Naive thymus-derived CD8-positive, alpha-beta T cell (primary cell): ENCODE measurements at regions not wholly inside any gene's neighbourhood (a gene's known extent, or its start where the extent isn't known, plus 50 kb on each side); places are given as distances from the start of the nearest gene placed in this dataset.
"Not testable (repeated sequence)": the region's sequence is repeated elsewhere in the genome, so short reads cannot be mapped to it uniquely, and the experiment has no call there.

Experiments used
- ATAC-seq, 2 donors: fragments of 150-1000 bp; cut with Tn5 transposase in 1 of 2; sonication (Bioruptor Pico), chemical (Tn5 transposase) in 1 of 2; 1 replicate in 1 of 2; 2 replicates in 1 of 2; pipeline ENCODE4 v1.10.0; 2021; ENCODE audit warnings: mild to moderate bottlenecking in 2 of 2, moderate library complexity in 2 of 2
- POLR2A ChIA-PET: fragments of 350-600 bp; sonication (Branson Sonifier 250); formaldehyde crosslinking; loops from one replicate; lab custom pipeline; 2021; ENCODE audit warnings: antibody characterized with exemption; lab: Charles Lee
- DNase-seq, 10 donors: peaks; one replicate each; pipeline versions ENCODE4 v3.0.0 to v3.0.0-alpha.2; 2020 to 2022
- H3K27ac Mint-ChIP-seq, 10 donors: one replicate each; pipeline ENCODE4 v1.8.0; 2020 to 2022; ENCODE audit warnings: mild to moderate bottlenecking in 10 of 10, mixed read lengths in 10 of 10, moderate library complexity in 4 of 10, inconsistent platforms in 1 of 10
- H3K27me3 Mint-ChIP-seq, 5 donors: one replicate each; pipeline ENCODE4 v1.8.0; 2021 to 2022; ENCODE audit warnings: mixed read lengths in 5 of 5
- H3K36me3 Mint-ChIP-seq, 3 donors: one replicate each; pipeline ENCODE4 v1.8.0; 2020 to 2022; ENCODE audit warnings: mixed read lengths in 3 of 3, mild to moderate bottlenecking in 2 of 3, inconsistent platforms in 1 of 3
- H3K4me1 Mint-ChIP-seq, 4 donors: one replicate each; pipeline ENCODE4 v1.8.0; 2021 to 2022; ENCODE audit warnings: mixed read lengths in 4 of 4
- H3K4me3 Mint-ChIP-seq, 10 donors: one replicate each; pipeline ENCODE4 v1.8.0; 2020 to 2022; ENCODE audit warnings: mild to moderate bottlenecking in 10 of 10, mixed read lengths in 10 of 10, moderate library complexity in 6 of 10, inconsistent platforms in 1 of 10
- H3K9me3 Mint-ChIP-seq, 9 donors: one replicate each; pipeline ENCODE4 v1.8.0; 2020 to 2022; ENCODE audit warnings: mixed read lengths in 9 of 9, mild to moderate bottlenecking in 3 of 9, inconsistent platforms in 1 of 9, moderate library complexity in 1 of 9

DNA sequence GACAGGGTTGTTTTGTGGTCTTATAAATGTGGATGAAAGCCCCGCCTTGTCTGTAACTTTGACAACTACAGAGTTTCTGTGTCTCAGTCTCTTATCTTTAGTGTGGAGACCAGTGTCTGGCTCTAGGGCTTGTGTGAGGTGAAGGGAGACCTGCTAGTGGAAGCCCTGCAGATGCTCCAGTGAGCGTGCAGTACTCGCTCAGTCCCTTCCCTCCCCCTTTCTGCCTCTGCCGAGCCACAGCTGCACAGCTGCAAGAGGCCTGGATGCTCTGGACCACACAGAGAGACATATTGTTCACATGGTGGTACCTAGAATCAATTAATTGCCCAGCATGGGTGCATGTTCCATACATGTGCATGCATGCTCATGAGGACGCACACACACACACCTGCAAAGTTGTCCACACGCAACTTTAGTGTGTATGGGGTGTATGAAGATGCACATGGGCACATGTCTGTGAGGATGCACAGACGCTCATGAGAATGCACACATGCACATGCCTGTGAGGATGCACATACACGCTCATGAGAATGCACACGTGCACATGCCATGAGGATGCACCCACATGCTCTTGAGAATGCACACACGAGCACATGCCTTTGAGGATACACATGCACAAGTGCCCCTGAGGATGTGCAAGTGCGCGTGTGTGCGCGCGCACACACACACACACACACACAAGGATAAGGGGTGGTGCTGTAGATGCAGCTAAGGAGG is 282.1 kb upstream of the HS6ST1 start:
- Mint-ChIP-seq H3K27me3 (no peaks in the 10 kb centered on the region), H3K27ac (no peak overlapping the region), H3K9me3 (no peaks in the 10 kb centered on the region), H3K36me3 (no peaks in the 10 kb centered on the region), H3K4me1 (no peaks in the 10 kb centered on the region), H3K4me3 (no peak overlapping the region)
- POLR2A ChIA-PET = no interaction called here
- no peak for DNase-seq
- ATAC-seq = no peak

DNA sequence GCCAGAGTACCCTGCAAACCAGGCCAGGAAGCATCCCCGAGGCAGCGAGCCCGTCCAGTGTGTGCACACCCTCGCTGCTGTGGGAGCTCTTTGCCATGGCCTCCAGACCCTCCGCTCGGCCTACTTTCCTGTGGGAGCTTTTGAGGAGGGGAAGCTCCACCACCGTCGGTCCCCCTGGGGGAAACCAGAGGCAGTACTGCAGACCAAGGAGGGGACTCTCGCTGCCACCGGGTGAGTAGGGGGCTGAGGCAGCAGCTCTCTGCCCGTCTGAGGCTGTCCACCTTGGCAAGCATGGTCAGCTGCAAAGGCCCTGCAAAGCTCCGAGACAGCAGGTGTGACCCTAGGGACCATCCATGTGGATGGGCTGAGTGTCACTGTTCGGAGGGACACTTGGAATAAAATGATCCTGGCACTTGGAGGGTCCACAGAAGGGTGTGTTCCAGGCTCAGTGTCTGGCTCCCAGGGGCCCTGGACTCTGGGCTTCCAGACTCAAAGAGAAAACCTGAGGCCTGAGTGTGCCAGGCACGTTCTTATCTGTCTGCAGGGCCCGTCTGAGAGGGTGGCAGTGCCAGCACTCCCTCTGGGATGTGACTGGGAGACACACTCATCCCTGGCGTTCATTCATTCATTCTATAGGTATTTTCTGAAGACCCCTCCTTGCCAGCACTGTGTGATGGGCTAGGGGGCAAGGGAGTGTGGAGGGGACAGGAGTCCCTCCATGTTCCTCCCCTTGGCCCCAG is 282.8 kb upstream of the HS6ST1 start:
- no peaks in the 10 kb centered on the region for H3K27me3 Mint-ChIP-seq
- H3K36me3 Mint-ChIP-seq = no peaks in the 10 kb centered on the region
- H3K4me1 Mint-ChIP-seq = no peaks in the 10 kb centered on the region
- no peak overlapping the region for H3K27ac Mint-ChIP-seq
- POLR2A ChIA-PET = no interaction called here
- no peak overlapping the region for H3K4me3 Mint-ChIP-seq
- DNase-seq (no peak), ATAC-seq (no peak)
- H3K9me3 Mint-ChIP-seq = no peaks in the 10 kb centered on the region

DNA sequence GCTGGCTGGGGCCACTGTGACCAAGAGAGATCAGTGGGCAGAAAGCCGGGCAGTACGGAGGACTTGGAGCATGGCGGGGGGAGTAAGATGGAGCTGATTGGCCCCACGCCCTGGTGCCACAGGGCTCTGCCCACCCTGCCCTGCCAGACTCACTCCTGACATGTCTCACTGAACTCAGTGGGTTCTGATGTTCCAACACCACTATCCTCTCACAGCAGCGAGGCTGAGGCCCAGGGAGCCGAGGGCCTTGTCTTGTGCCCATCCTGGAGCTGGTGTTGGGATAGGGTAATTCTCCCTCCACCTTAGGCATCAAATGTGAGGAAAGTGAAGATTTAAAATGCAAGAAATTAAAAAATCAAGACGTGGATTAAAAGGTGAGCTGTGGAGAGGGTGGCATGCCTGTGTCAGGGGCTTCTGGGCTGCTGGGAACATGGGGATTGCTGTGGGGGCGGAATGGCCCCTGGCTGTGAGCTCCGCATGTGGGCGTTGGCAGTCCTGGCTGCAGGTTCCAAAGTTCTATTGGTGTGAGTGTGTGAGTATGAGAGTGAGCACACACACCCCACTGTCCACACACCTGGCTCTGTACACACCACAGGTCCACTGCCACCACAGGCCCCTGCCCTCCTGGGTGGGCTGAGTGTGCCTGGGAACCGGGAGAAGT is 283.5 kb upstream of the HS6ST1 start:
- H3K9me3 Mint-ChIP-seq = no peaks in the 10 kb centered on the region
- H3K4me3 Mint-ChIP-seq = no peak overlapping the region
- no peaks in the 10 kb centered on the region for H3K27me3 Mint-ChIP-seq
- no peaks in the 10 kb centered on the region for H3K4me1 Mint-ChIP-seq
- POLR2A ChIA-PET = no interaction called here
- DNase-seq (peak in 1 of 10 donors; percentile 34), ATAC-seq (no peak)
- H3K27ac Mint-ChIP-seq = no peak overlapping the region
- H3K36me3 Mint-ChIP-seq = no peaks in the 10 kb centered on the region

DNA sequence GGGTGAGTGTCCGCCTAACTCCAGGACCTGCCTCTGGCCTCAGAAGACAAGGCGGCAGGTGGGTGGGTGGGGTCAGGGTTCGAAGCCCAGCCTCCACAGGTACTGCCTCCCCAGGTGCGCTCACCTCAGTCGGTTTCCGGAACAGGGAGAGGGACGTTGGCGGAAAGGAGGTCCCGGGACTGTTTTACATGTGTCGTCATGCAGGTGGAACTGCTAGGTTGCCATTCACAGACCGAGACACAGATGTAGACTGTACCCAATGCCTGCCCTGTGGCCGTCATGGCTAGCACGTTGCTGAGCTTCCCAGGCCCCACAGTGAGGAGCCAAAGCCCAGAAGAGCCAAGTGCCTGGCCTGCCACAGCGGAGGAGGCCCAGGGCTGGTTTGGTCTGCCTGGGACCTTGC is 284.0 kb upstream of the HS6ST1 start:
- H3K36me3 Mint-ChIP-seq = no peaks in the 10 kb centered on the region
- no peaks in the 10 kb centered on the region for H3K4me1 Mint-ChIP-seq
- POLR2A ChIA-PET = no interaction called here
- no peak overlapping the region for H3K27ac Mint-ChIP-seq
- no peaks in the 10 kb centered on the region for H3K9me3 Mint-ChIP-seq
- H3K27me3 Mint-ChIP-seq = no peaks in the 10 kb centered on the region
- H3K4me3 Mint-ChIP-seq = no peak overlapping the region
- ATAC-seq = no peak
- DNase-seq = peak in 1 of 10 donors; percentile 26

DNA sequence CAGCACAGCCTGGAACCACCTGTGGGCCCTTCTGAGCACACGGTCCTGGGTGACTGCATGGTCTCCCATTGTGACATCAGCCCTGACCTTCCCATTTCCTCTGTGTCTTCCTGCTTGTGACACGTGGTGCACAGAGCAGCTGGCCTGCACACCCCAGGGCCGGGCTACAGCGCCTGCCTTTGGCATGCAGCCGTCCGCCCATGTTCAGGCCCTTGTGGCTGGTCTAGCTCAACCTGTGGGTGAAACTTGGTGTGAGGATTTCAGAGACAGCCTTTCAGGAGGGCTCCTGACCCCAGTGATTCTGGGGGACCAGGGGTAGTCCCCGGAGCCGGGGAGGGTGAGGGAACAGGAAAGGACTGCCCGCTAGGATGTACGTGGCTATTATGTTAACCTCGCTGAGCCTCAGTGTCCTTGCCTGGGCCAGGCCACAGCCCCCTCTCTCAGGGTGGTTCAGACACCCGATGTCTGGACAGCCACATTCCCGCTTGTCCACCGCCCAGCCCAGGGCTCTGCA is 284.8 kb upstream of the HS6ST1 start:
- Mint-ChIP-seq H3K27ac (no peak overlapping the region), H3K9me3 (no peaks in the 10 kb centered on the region), H3K27me3 (no peaks in the 10 kb centered on the region), H3K4me1 (no peaks in the 10 kb centered on the region), H3K36me3 (no peaks in the 10 kb centered on the region), H3K4me3 (no peak overlapping the region)
- ATAC-seq (no peak), DNase-seq (peak in 1 of 10 donors; percentile 32)
- POLR2A ChIA-PET = no interaction called here

DNA sequence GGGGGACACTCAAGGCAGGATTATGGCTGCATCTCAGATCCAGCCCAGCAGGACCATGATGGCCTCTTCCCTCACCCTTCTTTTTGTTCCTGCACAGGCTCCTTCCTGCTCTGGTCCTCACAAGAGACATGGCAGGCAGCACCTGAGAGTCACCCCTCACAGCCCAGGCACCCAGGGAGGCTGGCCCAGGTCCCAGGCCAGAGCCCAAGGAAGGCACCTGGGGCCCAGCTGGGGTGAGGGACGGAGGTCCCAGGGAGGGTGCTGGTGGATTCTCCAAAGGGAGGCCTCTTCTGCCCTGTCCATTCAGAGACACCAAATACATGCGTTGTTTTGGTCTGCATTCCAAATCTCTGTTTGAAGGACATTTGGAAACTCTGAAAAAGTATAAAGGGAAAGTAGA is 285.4 kb upstream of the HS6ST1 start:
- Mint-ChIP-seq H3K36me3 (no peaks in the 10 kb centered on the region), H3K27me3 (no peaks in the 10 kb centered on the region), H3K4me3 (no peak overlapping the region), H3K9me3 (no peaks in the 10 kb centered on the region), H3K27ac (no peak overlapping the region), H3K4me1 (no peaks in the 10 kb centered on the region)
- DNase-seq (peak in 1 of 10 donors; percentile 38), ATAC-seq (no peak)
- POLR2A ChIA-PET = no interaction called here

DNA sequence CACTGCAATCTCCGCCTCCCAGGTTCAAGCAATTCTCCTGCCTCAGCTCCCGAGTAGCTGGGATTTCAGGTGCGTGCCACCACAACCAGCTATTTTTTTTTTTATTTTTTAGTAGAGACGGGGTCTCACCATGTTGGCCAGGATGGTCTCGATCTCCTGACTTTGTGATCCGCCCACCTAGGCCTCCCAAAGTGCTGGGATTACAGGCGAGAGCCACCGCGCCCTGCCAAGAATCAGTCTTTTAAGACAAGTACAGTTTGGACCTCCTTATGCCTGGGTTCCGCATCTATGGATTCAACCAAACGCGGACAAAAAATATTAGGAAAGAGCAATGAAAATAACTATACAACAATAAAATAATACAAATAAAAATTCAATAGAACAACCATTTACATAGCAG is 285.9 kb upstream of the HS6ST1 start:
- H3K27me3 Mint-ChIP-seq, H3K27ac Mint-ChIP-seq, H3K4me3 Mint-ChIP-seq, H3K36me3 Mint-ChIP-seq, ATAC-seq, H3K9me3 Mint-ChIP-seq, H3K4me1 Mint-ChIP-seq, POLR2A ChIA-PET, DNase-seq: not testable (repeated sequence)

DNA sequence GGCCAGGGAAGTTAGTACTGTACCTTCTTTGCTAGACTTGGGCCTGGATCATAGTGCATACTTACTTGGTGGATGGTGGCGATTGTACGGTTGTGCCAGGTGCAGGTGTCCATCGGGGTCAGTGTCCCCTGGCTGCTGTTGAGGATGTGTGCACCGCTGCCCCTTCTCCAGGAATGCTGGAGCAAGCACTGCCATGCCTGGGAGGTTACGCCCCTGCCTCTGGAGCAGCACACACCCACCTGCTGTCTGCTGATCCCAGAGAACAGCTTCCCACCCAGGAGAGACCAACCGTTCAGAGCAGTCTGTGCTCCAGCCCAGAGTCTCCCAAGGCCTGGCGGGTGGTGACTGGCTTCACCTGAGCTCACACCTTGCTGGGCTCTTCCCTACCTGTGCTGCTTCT is 286.8 kb upstream of the HS6ST1 start:
- H3K4me1 Mint-ChIP-seq = no peaks in the 10 kb centered on the region
- H3K36me3 Mint-ChIP-seq = no peaks in the 10 kb centered on the region
- POLR2A ChIA-PET = no interaction called here
- peak in 1 of 10 donors; percentile 4 for DNase-seq
- no peak overlapping the region for H3K4me3 Mint-ChIP-seq
- no peaks in the 10 kb centered on the region for H3K9me3 Mint-ChIP-seq
- no peak for ATAC-seq
- H3K27ac Mint-ChIP-seq = no peak overlapping the region
- H3K27me3 Mint-ChIP-seq = no peaks in the 10 kb centered on the region

DNA sequence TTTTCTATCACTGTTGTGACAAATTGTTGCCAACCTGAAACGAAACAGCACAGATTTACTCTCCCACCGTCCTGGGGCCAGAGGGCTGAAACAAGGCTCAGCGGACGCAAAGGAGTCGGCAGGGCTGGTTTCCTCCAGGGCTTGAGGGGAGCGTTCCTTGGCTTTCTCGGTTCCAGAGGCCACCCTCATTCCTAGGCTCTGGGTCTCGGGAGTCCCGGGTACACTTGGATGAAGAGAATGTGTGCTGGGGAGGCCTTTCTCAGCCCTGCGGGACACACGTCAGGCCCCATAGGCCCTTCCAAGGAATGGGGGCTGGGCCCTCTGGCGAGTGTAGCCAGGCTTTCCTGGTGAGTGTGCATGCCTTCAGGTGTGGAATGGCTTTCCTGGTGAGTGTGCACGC is 287.3 kb upstream of the HS6ST1 start:
- peak in 1 of 10 donors; percentile 38 for DNase-seq
- Mint-ChIP-seq H3K27ac (no peak overlapping the region), H3K4me1 (no peaks in the 10 kb centered on the region), H3K36me3 (no peaks in the 10 kb centered on the region), H3K9me3 (no peaks in the 10 kb centered on the region), H3K4me3 (no peak overlapping the region), H3K27me3 (no peaks in the 10 kb centered on the region)
- POLR2A ChIA-PET = no interaction called here
- ATAC-seq = no peak

DNA sequence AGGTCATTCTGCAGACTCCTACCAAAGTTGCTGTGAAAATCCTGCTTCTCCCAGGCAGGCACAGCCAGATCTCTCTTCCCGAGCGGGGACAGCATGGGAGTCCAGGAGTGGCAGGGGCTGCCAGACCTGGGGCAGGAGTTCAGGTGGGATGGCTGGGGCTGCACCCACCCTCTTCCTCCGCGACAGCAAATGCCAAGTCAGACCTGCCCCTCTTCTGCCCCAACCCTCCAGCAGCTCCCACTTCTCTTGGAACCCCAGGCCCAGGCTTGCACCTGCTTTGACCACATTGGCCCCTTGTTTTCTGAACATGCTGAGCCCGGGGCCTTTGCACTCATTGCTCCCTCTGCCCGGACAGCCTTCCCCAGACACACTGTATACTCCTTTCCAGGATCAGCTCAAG is 288.2 kb upstream of the HS6ST1 start:
- no peak overlapping the region for H3K27ac Mint-ChIP-seq
- no peaks in the 10 kb centered on the region for H3K36me3 Mint-ChIP-seq
- POLR2A ChIA-PET = no interaction called here
- no peaks in the 10 kb centered on the region for H3K4me1 Mint-ChIP-seq
- H3K9me3 Mint-ChIP-seq = no peaks in the 10 kb centered on the region
- DNase-seq (peak in 1 of 10 donors; percentile 51), ATAC-seq (no peak)
- H3K4me3 Mint-ChIP-seq = no peak overlapping the region
- H3K27me3 Mint-ChIP-seq = no peaks in the 10 kb centered on the region

DNA sequence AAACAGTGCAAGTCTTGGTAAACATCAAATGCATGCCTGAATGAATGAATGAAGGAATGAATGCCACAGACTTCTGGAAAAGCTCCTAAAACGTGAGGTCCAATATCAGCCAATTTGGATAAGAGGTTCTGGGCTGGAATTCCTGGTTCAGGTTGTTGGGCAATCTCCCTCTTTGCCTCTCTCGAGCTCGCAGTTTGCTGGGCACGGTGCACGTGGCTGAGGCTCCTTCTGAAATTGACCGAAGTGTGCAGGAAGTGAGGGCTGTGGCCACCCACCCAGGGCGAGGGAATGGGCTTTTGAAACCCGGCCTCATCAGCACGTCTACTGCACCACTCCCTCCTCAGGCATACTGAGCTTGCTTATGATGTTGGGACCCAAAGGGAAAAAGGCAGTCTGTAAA is 288.8 kb upstream of the HS6ST1 start:
- H3K9me3 Mint-ChIP-seq = no peaks in the 10 kb centered on the region
- ATAC-seq (no peak), DNase-seq (peak in 1 of 10 donors; percentile 30)
- H3K27me3 Mint-ChIP-seq = peaks cover 0 to 6% (median 0%) of the 10 kb centered on the region in 5 donors
- no peaks in the 10 kb centered on the region for H3K4me1 Mint-ChIP-seq
- no peak overlapping the region for H3K4me3 Mint-ChIP-seq
- H3K36me3 Mint-ChIP-seq = no peaks in the 10 kb centered on the region
- POLR2A ChIA-PET = no interaction called here
- peak overlapping the region in 1 of 10 donors; percentile 4 for H3K27ac Mint-ChIP-seq

DNA sequence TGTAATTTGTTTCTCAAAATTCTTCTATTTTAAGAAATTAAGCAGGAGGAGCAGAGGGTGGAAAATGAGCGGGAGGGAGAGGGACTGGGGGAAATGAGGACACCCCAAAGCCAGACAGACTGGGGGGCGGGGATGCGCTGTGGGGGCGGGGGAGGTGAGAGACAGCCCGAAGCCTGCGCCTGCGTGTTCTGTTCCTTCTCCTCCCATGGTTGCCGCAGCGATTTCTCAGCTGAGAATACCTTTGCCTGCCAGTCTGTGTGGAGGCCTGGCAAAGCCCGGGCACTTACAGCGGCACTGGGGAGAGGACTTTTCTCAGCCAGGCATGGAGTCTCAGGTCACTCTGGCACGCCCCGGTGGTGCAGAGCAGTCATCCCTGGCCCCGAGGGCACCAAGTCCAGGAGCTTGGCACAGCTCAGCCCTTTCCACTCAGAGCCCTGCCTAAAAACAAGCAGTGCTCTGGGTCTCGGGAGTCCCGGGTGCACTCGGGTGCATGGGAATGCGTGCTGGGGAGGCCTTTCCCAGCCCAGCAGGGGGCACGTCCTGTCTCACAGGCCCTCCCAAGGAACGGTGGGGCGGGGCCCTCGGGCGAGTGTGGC is 289.3 kb upstream of the HS6ST1 start:
- H3K27ac Mint-ChIP-seq = no peak overlapping the region
- no peaks in the 10 kb centered on the region for H3K4me1 Mint-ChIP-seq
- H3K9me3 Mint-ChIP-seq = no peaks in the 10 kb centered on the region
- DNase-seq (peak in 1 of 10 donors; percentile 43), ATAC-seq (no peak)
- no peak overlapping the region for H3K4me3 Mint-ChIP-seq
- H3K36me3 Mint-ChIP-seq = no peaks in the 10 kb centered on the region
- POLR2A ChIA-PET = no interaction called here
- H3K27me3 Mint-ChIP-seq = peaks cover 0 to 9% (median 0%) of the 10 kb centered on the region in 5 donors
